AG10803 (cell line): ENCODE measurements at regions not wholly inside any gene's neighbourhood (a gene's known extent, or its start where the extent isn't known, plus 50 kb on each side); places are given as distances from the start of the nearest gene placed in this dataset.

Experiments used
- DNase-seq: peaks from one replicate; pipeline ENCODE4 v3.0.0; 2010; ENCODE audit warnings: low read depth
- H3K4me3 ChIP-seq: 2 replicates; pipeline ENCODE4 v1.5.1; 2011; ENCODE audit warnings: mild to moderate bottlenecking, low read length, control low read depth
- TF ChIP-seq, protein P1 (sequence below): conservative IDR thresholded peaks from 2 replicates; pipeline ENCODE4 v1.5.1; 2011; ENCODE audit warnings: mild to moderate bottlenecking, low read length, control low read depth, inconsistent platforms

DNA sequence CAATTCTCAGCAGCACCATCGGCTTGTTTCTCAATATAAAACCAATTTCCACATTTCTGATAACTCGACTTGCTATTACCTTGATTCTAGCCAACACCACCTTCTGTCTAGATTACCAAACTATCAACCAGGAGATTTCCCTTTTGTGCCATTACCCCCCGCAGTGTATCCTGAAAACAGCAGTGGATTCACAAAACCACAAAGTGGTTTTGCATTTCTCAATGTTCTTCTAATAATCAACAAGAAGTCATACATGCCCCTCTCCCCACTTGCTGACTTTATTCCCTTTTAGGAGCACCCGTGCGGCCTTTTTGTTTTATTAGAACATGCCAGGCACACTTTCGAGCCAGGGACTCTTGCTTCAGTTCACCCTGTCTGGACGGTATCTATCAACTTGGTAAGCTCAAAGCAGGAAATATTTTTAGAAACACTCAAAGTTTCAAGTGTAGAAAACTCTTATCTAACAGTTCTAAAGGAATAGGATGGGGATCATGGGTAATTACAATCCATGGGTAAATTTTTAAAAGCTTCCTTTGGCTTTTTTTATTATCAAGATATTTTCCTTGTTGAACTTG is 967.4 kb downstream of the EFNB2 start:
- no peak overlapping the region for H3K4me3 ChIP-seq
- DNase-seq: no peak
- TF ChIP-seq, protein P1, sequence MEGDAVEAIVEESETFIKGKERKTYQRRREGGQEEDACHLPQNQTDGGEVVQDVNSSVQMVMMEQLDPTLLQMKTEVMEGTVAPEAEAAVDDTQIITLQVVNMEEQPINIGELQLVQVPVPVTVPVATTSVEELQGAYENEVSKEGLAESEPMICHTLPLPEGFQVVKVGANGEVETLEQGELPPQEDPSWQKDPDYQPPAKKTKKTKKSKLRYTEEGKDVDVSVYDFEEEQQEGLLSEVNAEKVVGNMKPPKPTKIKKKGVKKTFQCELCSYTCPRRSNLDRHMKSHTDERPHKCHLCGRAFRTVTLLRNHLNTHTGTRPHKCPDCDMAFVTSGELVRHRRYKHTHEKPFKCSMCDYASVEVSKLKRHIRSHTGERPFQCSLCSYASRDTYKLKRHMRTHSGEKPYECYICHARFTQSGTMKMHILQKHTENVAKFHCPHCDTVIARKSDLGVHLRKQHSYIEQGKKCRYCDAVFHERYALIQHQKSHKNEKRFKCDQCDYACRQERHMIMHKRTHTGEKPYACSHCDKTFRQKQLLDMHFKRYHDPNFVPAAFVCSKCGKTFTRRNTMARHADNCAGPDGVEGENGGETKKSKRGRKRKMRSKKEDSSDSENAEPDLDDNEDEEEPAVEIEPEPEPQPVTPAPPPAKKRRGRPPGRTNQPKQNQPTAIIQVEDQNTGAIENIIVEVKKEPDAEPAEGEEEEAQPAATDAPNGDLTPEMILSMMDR: no peak

DNA sequence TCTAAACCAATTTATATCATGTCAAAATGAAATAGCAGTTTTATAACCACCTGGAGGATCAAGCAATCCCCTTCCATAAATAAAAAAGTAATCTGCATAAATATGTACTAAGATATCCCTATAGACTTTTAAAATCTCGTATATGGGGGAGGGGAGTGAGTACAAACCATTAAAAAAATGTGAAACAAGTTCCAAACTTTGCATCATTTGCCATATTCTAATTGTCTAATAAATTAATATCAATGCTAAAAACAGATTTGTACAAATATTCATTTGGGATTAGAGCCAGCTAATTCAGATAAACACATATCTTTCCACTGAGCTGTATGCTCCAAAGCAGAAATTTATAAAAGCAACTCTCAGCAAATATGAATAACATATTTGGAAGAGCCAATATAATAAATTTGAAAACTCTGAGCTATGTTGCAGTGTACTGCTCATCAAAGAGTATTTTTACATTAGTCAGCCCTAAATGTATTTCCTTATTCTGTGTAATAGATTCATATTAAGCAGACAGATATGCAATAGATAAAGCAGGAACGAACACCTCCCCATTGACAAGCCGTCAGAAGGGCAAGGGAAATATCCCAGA is 970.2 kb downstream of the EFNB2 start:
- no peak for DNase-seq
- H3K4me3 ChIP-seq: no peak overlapping the region
- TF ChIP-seq, protein P1: no peak

DNA sequence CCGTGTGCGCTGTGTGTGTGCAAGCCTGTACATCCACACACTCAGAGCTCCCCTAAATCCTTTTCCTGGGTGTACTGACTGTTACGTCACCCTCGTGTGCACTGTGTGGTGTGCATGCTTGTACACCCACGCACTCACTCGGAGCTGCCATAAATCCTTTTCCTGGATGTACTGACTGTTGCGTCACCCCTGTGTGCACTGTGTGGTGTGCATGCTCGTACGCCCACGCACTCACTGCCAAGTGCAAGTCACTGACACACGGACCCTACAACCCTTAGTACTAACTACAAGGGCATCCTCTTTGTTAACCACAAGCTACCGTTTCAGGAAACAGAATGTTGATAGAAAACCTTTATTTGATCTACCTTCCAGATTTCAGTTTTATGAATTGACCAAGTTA is 983.4 kb downstream of the EFNB2 start:
- DNase-seq: no peak
- H3K4me3 ChIP-seq: no peak overlapping the region
- TF ChIP-seq, protein P1: no peak

DNA sequence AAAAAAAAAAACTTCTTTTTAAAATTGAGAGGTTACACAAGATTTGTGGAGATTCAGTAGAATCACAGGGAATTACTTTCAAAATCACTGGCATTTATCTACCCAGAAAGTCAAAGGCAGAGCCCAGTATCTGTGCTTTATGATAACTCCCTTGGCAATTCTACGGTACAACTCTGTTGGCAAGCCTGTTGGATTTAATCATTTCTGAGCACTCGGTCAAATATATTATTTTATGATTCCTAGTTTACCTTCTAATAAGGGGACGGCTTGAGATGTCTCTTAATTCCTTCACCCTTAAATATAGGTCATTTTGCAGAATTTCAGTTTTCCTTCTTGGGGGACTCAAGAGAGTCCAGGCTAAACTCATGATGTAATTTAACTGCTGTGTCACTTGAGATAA is 987.6 kb downstream of the EFNB2 start:
- DNase-seq: no peak
- TF ChIP-seq, protein P1: no peak
- no peak overlapping the region for H3K4me3 ChIP-seq

DNA sequence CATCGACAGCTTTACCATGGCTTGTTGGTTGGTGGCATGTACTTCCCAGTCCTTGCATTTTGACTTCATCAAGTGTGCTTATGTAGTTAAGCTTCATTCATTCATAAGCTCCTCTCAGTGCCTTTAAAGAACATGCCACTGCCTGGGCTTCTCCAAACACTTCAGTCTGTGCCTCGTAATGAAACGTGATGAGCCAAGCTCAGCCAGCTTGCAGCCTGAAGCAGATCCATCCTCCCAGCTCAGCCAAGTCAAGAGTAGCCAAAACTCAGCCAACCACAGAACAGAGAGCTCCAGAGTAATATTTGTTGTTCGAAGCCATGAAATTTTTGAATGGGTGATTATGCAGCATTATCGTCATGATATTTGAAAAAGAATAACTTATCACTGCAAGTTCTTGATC is 989.7 kb downstream of the EFNB2 start:
- DNase-seq: no peak
- H3K4me3 ChIP-seq: no peak overlapping the region
- TF ChIP-seq, protein P1: no peak

DNA sequence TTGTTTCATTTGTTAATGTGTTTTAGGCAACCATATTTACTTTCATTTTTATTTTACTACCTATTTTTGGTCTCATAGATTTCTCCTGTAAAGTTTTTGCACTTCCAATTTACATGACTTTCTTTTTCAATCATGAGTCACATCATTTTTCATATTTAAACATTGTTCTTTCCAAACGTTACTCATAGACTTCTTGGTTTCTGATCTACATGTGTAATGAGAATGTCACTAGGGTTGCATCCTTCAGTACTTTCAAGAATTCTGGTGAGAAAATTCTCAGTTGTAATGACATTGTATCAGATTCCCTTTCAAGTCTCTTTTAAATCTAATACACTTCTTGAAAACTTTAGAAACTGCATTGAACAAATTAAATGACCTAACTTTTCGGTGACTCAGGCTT is 991.7 kb downstream of the EFNB2 start:
- TF ChIP-seq, protein P1: no peak
- no peak for DNase-seq
- no peak overlapping the region for H3K4me3 ChIP-seq

DNA sequence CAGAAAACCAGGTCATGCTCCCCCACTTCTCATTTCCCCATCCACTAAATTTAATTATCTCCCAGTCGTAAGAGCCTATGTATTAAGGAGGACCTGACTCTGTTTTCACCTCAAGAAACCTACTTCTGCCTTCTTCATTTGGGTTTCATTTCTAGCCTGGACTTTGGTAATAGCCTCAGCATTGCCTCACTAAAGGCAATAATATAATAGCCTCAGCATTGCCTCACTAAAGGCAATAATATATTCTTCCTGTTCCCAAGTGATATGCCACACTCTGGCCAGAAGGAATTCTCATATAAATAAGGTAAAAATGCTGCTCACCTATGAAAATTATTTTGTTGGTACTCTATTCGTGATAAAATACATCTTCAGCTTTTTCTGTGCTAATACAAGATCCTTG is 993.9 kb downstream of the EFNB2 start:
- no peak for DNase-seq
- no peak overlapping the region for H3K4me3 ChIP-seq
- TF ChIP-seq, protein P1: no peak
